MG63 (cell line): ENCODE measurements at regions not wholly inside any gene's neighbourhood (a gene's known extent, or its start where the extent isn't known, plus 50 kb on each side); places are given as distances from the start of the nearest gene placed in this dataset.

Experiments
- DNase-seq: peaks from one replicate; pipeline ENCODE4 v3.0.0-alpha.2; 2020
- H3K27me3 ChIP-seq: fragments of 250-450 bp; sonication (Bioruptor Pico); 2 replicates; pipeline ENCODE4 v1.5.1; 2020; ENCODE audit warnings: mild to moderate bottlenecking, moderate library complexity
- H3K36me3 ChIP-seq: fragments of 250-450 bp; sonication (Bioruptor Pico); 2 replicates; pipeline ENCODE4 v1.5.1; 2020; ENCODE audit warnings: mild to moderate bottlenecking, moderate library complexity
- H3K4me3 ChIP-seq: fragments of 250-450 bp; sonication (Bioruptor Pico); 2 replicates; pipeline ENCODE4 v1.5.1; 2020; ENCODE audit warnings: mild to moderate bottlenecking, moderate library complexity
- H3K9me3 ChIP-seq: fragments of 250-450 bp; sonication (Bioruptor Pico); 2 replicates; pipeline ENCODE4 v1.5.1; 2020; ENCODE audit warnings: mild to moderate bottlenecking, moderate library complexity

GRCh38 chr10:129280908-129281586, 186.0 kb upstream of the MGMT start:
- Histone ChIP-seq H3K27me3 (peaks cover 2% of the 10 kb centered on the region), H3K36me3 (no peaks in the 10 kb centered on the region)

GRCh38 chr10:129285459-129285858, 181.6 kb upstream of the MGMT start:
- Histone ChIP-seq H3K27me3 (peaks cover 2% of the 10 kb centered on the region), H3K36me3 (no peaks in the 10 kb centered on the region), H3K4me3 (no peak overlapping the region), H3K9me3 (peaks cover 5% of the 10 kb centered on the region)
- DNase-seq: no peak

More at GRCh38 chr10:129280908-129281586, 186.0 kb upstream of the MGMT start:
- Histone ChIP-seq H3K9me3 (peaks cover 5% of the 10 kb centered on the region), H3K4me3 (no peak overlapping the region)
- no peak for DNase-seq

- no peaks in the 10 kb centered on the region for H3K9me3 ChIP-seq
- H3K27me3 ChIP-seq: no peaks in the 10 kb centered on the region
- no peaks in the 10 kb centered on the region for H3K36me3 ChIP-seq
- no peak for DNase-seq
- H3K4me3 ChIP-seq: no peak overlapping the region
Observed at GRCh38 chr10:129288999-129289584, 177.9 kb upstream of the MGMT start.

- DNase-seq: no peak
Observed at GRCh38 chr10:129293991-129294700, 172.9 kb upstream of the MGMT start.

GRCh38 chr10:129294944-129295343, 172.1 kb upstream of the MGMT start:
- no peaks in the 10 kb centered on the region for H3K36me3 ChIP-seq
- H3K27me3 ChIP-seq: no peaks in the 10 kb centered on the region
- DNase-seq: no peak
- no peak overlapping the region for H3K4me3 ChIP-seq
- no peaks in the 10 kb centered on the region for H3K9me3 ChIP-seq

More at GRCh38 chr10:129293991-129294700, 172.9 kb upstream of the MGMT start:
- no peaks in the 10 kb centered on the region for H3K27me3 ChIP-seq
- no peaks in the 10 kb centered on the region for H3K9me3 ChIP-seq
- H3K36me3 ChIP-seq: no peaks in the 10 kb centered on the region
- H3K4me3 ChIP-seq: no peak overlapping the region

GRCh38 chr10:129305046-129305445, 162.0 kb upstream of the MGMT start:
- no peaks in the 10 kb centered on the region for H3K9me3 ChIP-seq
- no peak for DNase-seq

GRCh38 chr10:129307141-129307540, 159.9 kb upstream of the MGMT start:
- Histone ChIP-seq H3K4me3 (no peak overlapping the region), H3K36me3 (no peaks in the 10 kb centered on the region), H3K27me3 (no peaks in the 10 kb centered on the region; the same call in none of the 2 replicates), H3K9me3 (no peaks in the 10 kb centered on the region)
- no peak for DNase-seq

More at GRCh38 chr10:129305046-129305445, 162.0 kb upstream of the MGMT start:
- H3K27me3 ChIP-seq: no peaks in the 10 kb centered on the region; the same call in none of the 2 replicates
- H3K4me3 ChIP-seq: no peak overlapping the region
- no peaks in the 10 kb centered on the region for H3K36me3 ChIP-seq

GRCh38 chr10:129308953-129309564, 158.0 kb upstream of the MGMT start:
- H3K27me3 ChIP-seq: no peaks in the 10 kb centered on the region; the same call in none of the 2 replicates
- no peak overlapping the region for H3K4me3 ChIP-seq
- no peaks in the 10 kb centered on the region for H3K9me3 ChIP-seq
- no peaks in the 10 kb centered on the region for H3K36me3 ChIP-seq
- DNase-seq: no peak

GRCh38 chr10:129309565-129309964, 157.5 kb upstream of the MGMT start:
- Histone ChIP-seq H3K36me3 (no peaks in the 10 kb centered on the region), H3K4me3 (no peak overlapping the region), H3K9me3 (no peaks in the 10 kb centered on the region), H3K27me3 (no peaks in the 10 kb centered on the region; the same call in none of the 2 replicates)
- no peak for DNase-seq

GRCh38 chr10:129310881-129311280, 156.2 kb upstream of the MGMT start:
- DNase-seq: no peak
- H3K36me3 ChIP-seq: no peaks in the 10 kb centered on the region
- no peaks in the 10 kb centered on the region; the same call in none of the 2 replicates for H3K27me3 ChIP-seq
- H3K4me3 ChIP-seq: no peak overlapping the region
- no peaks in the 10 kb centered on the region for H3K9me3 ChIP-seq

GRCh38 chr10:129319934-129320333, 147.1 kb upstream of the MGMT start:
- peaks cover 7% of the 10 kb centered on the region; the same call in 1 of the 2 replicates for H3K9me3 ChIP-seq
- no peaks in the 10 kb centered on the region for H3K36me3 ChIP-seq
- no peak for DNase-seq
- H3K27me3 ChIP-seq: peaks cover 3% of the 10 kb centered on the region; the same call in 1 of the 2 replicates
- no peak overlapping the region for H3K4me3 ChIP-seq

GRCh38 chr10:129320340-129320739, 146.7 kb upstream of the MGMT start:
- peaks cover 7% of the 10 kb centered on the region; the same call in 1 of the 2 replicates for H3K9me3 ChIP-seq
- no peaks in the 10 kb centered on the region for H3K36me3 ChIP-seq

GRCh38 chr10:129321727-129322126, 145.3 kb upstream of the MGMT start:
- no peaks in the 10 kb centered on the region for H3K36me3 ChIP-seq
- peaks cover 2% of the 10 kb centered on the region; the same call in 1 of the 2 replicates for H3K9me3 ChIP-seq
- DNase-seq: no peak
- peaks cover 3% of the 10 kb centered on the region; the same call in 1 of the 2 replicates for H3K27me3 ChIP-seq
- H3K4me3 ChIP-seq: no peak overlapping the region

More at GRCh38 chr10:129320340-129320739, 146.7 kb upstream of the MGMT start:
- H3K4me3 ChIP-seq: no peak overlapping the region
- no peak for DNase-seq
- peaks cover 3% of the 10 kb centered on the region; the same call in 1 of the 2 replicates for H3K27me3 ChIP-seq

GRCh38 chr10:129322933-129323820, 143.9 kb upstream of the MGMT start:
- DNase-seq: no peak

GRCh38 chr10:129323879-129324278, 143.2 kb upstream of the MGMT start:
- peaks cover 1% of the 10 kb centered on the region; the same call in 1 of the 2 replicates for H3K9me3 ChIP-seq
- no peak overlapping the region for H3K4me3 ChIP-seq
- H3K36me3 ChIP-seq: no peaks in the 10 kb centered on the region
- peaks cover 3% of the 10 kb centered on the region; the same call in 1 of the 2 replicates for H3K27me3 ChIP-seq
- DNase-seq: no peak

More at GRCh38 chr10:129322933-129323820, 143.9 kb upstream of the MGMT start:
- Histone ChIP-seq H3K9me3 (peaks cover 2% of the 10 kb centered on the region; the same call in 1 of the 2 replicates), H3K4me3 (no peak overlapping the region), H3K36me3 (no peaks in the 10 kb centered on the region), H3K27me3 (peaks cover 3% of the 10 kb centered on the region; the same call in 1 of the 2 replicates)

GRCh38 chr10:129325893-129326292, 141.1 kb upstream of the MGMT start:
- Histone ChIP-seq H3K27me3 (peaks cover 3% of the 10 kb centered on the region; the same call in 1 of the 2 replicates), H3K36me3 (no peaks in the 10 kb centered on the region), H3K9me3 (no peaks in the 10 kb centered on the region; the same call in 1 of the 2 replicates), H3K4me3 (no peak overlapping the region)
- DNase-seq: no peak
